RWPE1 (cell line): ENCODE measurements at regions not wholly inside any gene's neighbourhood (a gene's known extent, or its start where the extent isn't known, plus 50 kb on each side); places are given as distances from the start of the nearest gene placed in this dataset.
A peak's percentile ranks its signal among the peaks of the same experiment; 100 is the strongest.

Source experiments
- CTCF ChIA-PET: fragments of 350-600 bp; sonication (Branson Sonifier 250); formaldehyde crosslinking; extraction: SDS; loops from one replicate; lab custom pipeline; 2021; lab: Yijun Ruan, JAX
- POLR2A ChIA-PET: fragments of 400-600 bp; formaldehyde crosslinking; extraction: SDS; loops from one replicate; lab custom pipeline; 2020; ENCODE audit warnings: antibody characterized with exemption; ENCODE audit not compliant: low non-redundant PET; lab: Yijun Ruan, JAX
- DNase-seq: peaks from one replicate; pipeline ENCODE4 v3.0.0; 2012; ENCODE audit warnings: low spot score
- H3K27ac ChIP-seq: fragments of 450-650 bp; 2 replicates; pipeline ENCODE4 v1.5.1; 2017
- CTCF ChIP-seq: fragments of 450-650 bp; conservative IDR thresholded peaks from 2 replicates; pipeline ENCODE4 v1.5.1; 2017; ENCODE audit warnings: low read depth, mild to moderate bottlenecking

GRCh38 chr13:50200988-50201387, 185.7 kb downstream of the KCNRG start:
- DNase-seq, result no peak
- TF ChIP-seq CTCF, result no peak
- no peak overlapping the region for H3K27ac ChIP-seq
- ChIA-PET POLR2A (no interaction called here), CTCF (no interaction called here)

- ChIA-PET POLR2A (no interaction called here), CTCF (no interaction called here)
- no peak for DNase-seq
- H3K27ac ChIP-seq, result no peak overlapping the region
- no peak for TF ChIP-seq CTCF
These were observed 187.2 kb downstream of the KCNRG start for GRCh38 chr13:50202485-50202884.

GRCh38 chr13:50203256-50203941, 188.2 kb downstream of the KCNRG start:
- POLR2A ChIA-PET, result no interaction called here
- no peak for TF ChIP-seq CTCF
- DNase-seq, result no peak
- CTCF ChIA-PET, result no interaction called here
- H3K27ac ChIP-seq, result no peak overlapping the region

GRCh38 chr13:50205581-50205980, 190.3 kb downstream of the KCNRG start:
- POLR2A ChIA-PET, result no interaction called here
- no peak for TF ChIP-seq CTCF
- DNase-seq, result no peak
- CTCF ChIA-PET, result no interaction called here
- H3K27ac ChIP-seq, result no peak overlapping the region

- TF ChIP-seq CTCF, result no peak
- peak overlapping the region; percentile 75 for H3K27ac ChIP-seq
- CTCF ChIA-PET, result interaction anchor here (0.6 kb wide), 1 partner anchor 1960 kb away, joined by 3 read pairs; no protein-coding TSS in a partner anchor
- no peak for DNase-seq
- POLR2A ChIA-PET, result no interaction called here
These were observed 193.6 kb downstream of the KCNRG start for GRCh38 chr13:50208826-50209335.

GRCh38 chr13:50209631-50210030, 194.4 kb downstream of the KCNRG start:
- no peak overlapping the region for H3K27ac ChIP-seq
- ChIA-PET CTCF (interaction anchor here (0.6 to 0.7 kb wide), 2 partner anchors 235 to 965 kb away, joined by 3 read pairs; no protein-coding TSS in a partner anchor), POLR2A (no interaction called here)
- no peak for TF ChIP-seq CTCF
- no peak for DNase-seq
